AG04450 (cell line): ENCODE measurements at regions not wholly inside any gene's neighbourhood (a gene's known extent, or its start where the extent isn't known, plus 50 kb on each side); places are given as distances from the start of the nearest gene placed in this dataset.

ENCODE experiments used
- CTCF ChIA-PET: fragments of 300-600, 350-600 bp; formaldehyde crosslinking; extraction: SDS; loops from one replicate; lab custom pipeline; 2022; ENCODE audit warnings: antibody characterized with exemption, inconsistent platforms; lab: Charles Lee
- POLR2A ChIA-PET: fragments of 350-600 bp; formaldehyde crosslinking; extraction: SDS; loops from one replicate; lab custom pipeline; 2021; ENCODE audit warnings: antibody characterized with exemption, inconsistent platforms; lab: Yijun Ruan, JAX
- DNase-seq: peaks from one replicate; pipeline ENCODE4 v3.0.0-alpha.2; 2011; ENCODE audit warnings: low read depth, low spot score
- H3K27ac ChIP-seq: one replicate; pipeline ENCODE4 v1.5.1; 2012; ENCODE audit warnings: low read depth, low read length, control low read depth
- H3K27me3 ChIP-seq: one replicate; pipeline ENCODE4 v1.6.0; 2012; ENCODE audit warnings: low read length; ENCODE audit not compliant: control insufficient read depth, insufficient read depth
- H3K4me3 ChIP-seq: 2 replicates; pipeline ENCODE4 v1.5.1; 2011; ENCODE audit warnings: mild to moderate bottlenecking, low read depth, low read length, control low read depth
- H3K9me3 ChIP-seq: 2 replicates; pipeline ENCODE4 v1.5.1; 2012; ENCODE audit warnings: low read length; ENCODE audit not compliant: control insufficient read depth, insufficient read depth
- TF ChIP-seq, protein P1 (sequence below): IDR thresholded peaks from 2 replicates; pipeline ENCODE4 v1.5.1; 2011; ENCODE audit warnings: low read depth, low read length, control low read depth, inconsistent platforms

DNA sequence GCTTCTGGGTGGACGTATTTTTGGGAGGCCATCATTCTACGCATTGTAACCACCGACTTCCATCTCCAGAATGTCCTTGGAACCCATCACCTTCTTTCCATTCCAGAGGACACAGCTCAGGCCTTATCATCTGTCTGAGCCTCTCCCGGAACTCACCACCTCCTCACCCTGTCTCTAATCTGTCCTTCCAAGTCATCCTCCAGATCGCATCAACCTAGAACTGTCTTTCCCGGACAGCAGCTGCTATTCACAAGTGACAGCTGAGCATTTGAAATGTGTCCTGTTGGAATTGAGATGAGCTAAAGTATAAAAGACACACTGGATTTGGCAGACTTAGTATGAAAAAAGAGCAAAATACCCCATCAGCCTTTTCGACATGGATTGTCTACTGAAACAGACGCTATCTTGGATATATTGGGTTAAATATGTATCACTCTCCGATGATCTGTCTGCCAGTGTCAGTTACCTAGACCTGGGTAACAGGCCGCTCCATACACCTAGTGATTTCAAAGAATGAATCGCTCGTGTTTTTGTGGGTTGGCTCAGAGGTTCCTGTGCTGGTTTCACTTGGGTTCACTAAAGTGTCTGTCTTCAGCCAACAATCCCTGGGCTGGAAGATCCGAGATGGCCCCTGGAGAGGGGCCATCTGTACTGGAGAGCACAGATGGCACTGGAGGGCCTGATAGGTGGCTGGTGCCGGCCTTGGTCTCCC, 104.4 kb upstream of the RFLNA start:
- ChIA-PET POLR2A (no interaction called here), CTCF (no interaction called here)
- Histone ChIP-seq H3K9me3 (peaks cover 4% of the 10 kb centered on the region; the same call in 1 of the 2 replicates), H3K27ac (no peak overlapping the region), H3K4me3 (no peak overlapping the region), H3K27me3 (peaks cover 20% of the 10 kb centered on the region)
- DNase-seq = no peak
- TF ChIP-seq, protein P1, sequence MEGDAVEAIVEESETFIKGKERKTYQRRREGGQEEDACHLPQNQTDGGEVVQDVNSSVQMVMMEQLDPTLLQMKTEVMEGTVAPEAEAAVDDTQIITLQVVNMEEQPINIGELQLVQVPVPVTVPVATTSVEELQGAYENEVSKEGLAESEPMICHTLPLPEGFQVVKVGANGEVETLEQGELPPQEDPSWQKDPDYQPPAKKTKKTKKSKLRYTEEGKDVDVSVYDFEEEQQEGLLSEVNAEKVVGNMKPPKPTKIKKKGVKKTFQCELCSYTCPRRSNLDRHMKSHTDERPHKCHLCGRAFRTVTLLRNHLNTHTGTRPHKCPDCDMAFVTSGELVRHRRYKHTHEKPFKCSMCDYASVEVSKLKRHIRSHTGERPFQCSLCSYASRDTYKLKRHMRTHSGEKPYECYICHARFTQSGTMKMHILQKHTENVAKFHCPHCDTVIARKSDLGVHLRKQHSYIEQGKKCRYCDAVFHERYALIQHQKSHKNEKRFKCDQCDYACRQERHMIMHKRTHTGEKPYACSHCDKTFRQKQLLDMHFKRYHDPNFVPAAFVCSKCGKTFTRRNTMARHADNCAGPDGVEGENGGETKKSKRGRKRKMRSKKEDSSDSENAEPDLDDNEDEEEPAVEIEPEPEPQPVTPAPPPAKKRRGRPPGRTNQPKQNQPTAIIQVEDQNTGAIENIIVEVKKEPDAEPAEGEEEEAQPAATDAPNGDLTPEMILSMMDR = no peak

DNA sequence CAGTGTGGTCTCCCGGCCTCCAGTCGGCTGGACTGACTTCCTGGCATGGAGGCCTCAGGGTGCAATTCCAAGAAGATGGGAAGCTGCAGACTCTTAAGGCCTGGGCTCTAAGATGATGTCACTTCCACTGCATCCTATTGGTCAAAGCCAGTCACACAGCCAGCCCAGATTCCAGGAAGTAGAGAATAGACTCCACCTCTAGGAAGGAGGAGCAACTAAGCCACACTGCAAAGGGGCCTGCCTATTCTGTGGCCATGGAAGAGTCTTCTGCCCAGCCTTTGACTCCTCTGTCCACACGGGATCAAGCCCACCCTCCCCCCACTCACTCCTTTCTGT, 103.9 kb upstream of the RFLNA start:
- ChIA-PET CTCF (no interaction called here), POLR2A (no interaction called here)
- peaks cover 4% of the 10 kb centered on the region; the same call in 1 of the 2 replicates for H3K9me3 ChIP-seq
- no peak for DNase-seq
- TF ChIP-seq, protein P1 = no peak
- H3K4me3 ChIP-seq = no peak overlapping the region
- H3K27ac ChIP-seq = no peak overlapping the region
- H3K27me3 ChIP-seq = peaks cover 17% of the 10 kb centered on the region

DNA sequence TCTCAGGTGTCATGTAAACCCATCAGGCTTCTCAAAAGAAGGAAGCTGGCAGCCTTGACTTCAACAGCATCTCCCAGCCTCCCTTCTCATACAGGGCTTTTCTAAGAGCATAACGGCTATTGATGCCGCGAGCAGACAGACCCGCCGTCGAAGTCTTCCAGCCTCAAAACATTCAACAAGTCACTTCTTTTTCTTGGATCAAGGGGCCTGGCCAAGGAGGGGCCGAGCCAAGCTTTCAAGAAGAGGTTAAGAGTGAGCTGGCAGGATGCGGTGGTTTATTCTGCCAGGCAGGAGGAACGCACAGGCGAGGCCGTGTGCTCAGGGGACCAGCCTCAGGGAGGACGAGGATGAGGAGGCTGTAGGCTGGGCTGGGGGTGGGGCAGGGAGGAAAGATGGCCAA, 102.9 kb upstream of the RFLNA start:
- Histone ChIP-seq H3K9me3 (peaks cover 8% of the 10 kb centered on the region), H3K27ac (no peak overlapping the region), H3K27me3 (peaks cover 16% of the 10 kb centered on the region), H3K4me3 (no peak overlapping the region)
- ChIA-PET CTCF (no interaction called here), POLR2A (no interaction called here)
- TF ChIP-seq, protein P1 = no peak
- no peak for DNase-seq

DNA sequence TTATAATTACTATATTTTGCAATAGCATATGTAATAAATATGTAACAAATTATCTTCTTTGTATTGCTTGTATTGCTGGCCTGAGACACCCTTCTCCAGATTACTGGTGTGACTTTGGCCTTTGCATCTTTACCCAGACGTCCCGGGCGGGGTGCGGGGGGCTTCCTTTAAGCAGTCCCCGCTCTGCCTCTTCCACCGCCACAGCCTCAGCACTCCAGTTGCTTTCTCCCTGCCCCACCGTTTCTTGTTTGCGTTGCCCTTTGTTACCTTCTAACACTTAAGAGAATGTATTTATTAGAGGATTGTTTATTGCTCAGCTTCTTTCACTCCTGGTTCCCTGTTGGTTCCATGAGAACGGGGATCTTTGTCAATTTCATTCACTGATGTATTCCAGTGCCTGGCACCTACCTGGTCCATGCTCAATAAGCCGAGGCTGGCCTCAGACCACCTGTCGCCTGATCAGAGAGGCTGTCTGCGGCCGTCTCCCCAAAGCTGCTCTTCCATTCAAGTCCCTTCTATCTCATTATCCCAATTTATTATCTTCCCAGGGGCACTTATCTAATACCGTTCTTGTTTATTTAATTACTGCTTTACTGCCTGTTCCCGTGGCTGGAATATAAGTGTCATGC, 100.5 kb upstream of the RFLNA start:
- ChIA-PET POLR2A (no interaction called here), CTCF (no interaction called here)

More for the DNA sequence above, 100.5 kb upstream of the RFLNA start:
- peaks cover 12% of the 10 kb centered on the region for H3K9me3 ChIP-seq
- TF ChIP-seq, protein P1 = no peak
- peaks cover 14% of the 10 kb centered on the region for H3K27me3 ChIP-seq
- no peak overlapping the region for H3K4me3 ChIP-seq
- no peak for DNase-seq
- no peak overlapping the region for H3K27ac ChIP-seq
